ENCODE measurements at regions not wholly inside any gene's neighbourhood (a gene's known extent, or its start where the extent isn't known, plus 50 kb on each side); places are given as distances from the start of the nearest gene placed in this dataset.

DNA sequence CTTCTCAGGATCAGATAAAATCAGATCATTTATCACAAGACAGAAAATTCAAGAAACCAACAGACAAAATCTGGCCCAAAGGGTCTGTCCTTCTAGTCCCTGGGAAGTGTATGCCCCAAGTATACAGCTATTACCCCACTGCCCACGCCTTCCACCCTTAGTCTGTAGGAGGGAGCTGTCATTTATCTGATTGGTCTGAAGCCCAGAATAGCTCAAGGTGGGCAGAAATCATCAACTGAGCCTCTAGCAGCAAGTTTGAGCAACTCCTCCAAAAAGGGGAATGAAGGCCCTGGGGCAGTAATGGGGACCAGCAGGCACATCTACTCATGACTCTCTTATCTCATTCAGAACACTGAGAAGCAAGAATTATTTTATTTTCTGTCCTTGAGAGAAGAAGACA is 126.9 kb downstream of the MATN1 start:
- TF ChIP-seq, protein P1, sequence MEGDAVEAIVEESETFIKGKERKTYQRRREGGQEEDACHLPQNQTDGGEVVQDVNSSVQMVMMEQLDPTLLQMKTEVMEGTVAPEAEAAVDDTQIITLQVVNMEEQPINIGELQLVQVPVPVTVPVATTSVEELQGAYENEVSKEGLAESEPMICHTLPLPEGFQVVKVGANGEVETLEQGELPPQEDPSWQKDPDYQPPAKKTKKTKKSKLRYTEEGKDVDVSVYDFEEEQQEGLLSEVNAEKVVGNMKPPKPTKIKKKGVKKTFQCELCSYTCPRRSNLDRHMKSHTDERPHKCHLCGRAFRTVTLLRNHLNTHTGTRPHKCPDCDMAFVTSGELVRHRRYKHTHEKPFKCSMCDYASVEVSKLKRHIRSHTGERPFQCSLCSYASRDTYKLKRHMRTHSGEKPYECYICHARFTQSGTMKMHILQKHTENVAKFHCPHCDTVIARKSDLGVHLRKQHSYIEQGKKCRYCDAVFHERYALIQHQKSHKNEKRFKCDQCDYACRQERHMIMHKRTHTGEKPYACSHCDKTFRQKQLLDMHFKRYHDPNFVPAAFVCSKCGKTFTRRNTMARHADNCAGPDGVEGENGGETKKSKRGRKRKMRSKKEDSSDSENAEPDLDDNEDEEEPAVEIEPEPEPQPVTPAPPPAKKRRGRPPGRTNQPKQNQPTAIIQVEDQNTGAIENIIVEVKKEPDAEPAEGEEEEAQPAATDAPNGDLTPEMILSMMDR (IDR thresholded peaks at IDR 0.05 in 2 of 3, conservative IDR thresholded peaks at IDR 0.05 in 1 of 3; ENCODE audit: borderline replicate concordance in 1 of 3, insufficient read depth in 1 of 3, low read depth in 2 of 3, low read length in 2 of 3) = no peak
- TF ChIP-seq SP1 (IDR thresholded peaks at IDR 0.05; ENCODE audit: low read depth) (no peak), JUND (IDR thresholded peaks at IDR 0.05) (no peak), YY1 (IDR thresholded peaks at IDR 0.05; ENCODE audit: extremely low read depth, insufficient replicate concordance, low read depth, low read length) (no peak), EZH2phosphoT487 (IDR thresholded peaks at IDR 0.05; ENCODE audit: borderline replicate concordance) (no peak), POLR2A (IDR thresholded peaks at IDR 0.05; ENCODE audit: borderline replicate concordance, extremely low read depth, insufficient read depth, insufficient read length) (no peak), EZH2 (IDR thresholded peaks at IDR 0.05) (no peak), POLR2AphosphoS5 (IDR thresholded peaks at IDR 0.05; ENCODE audit: low read depth, low read length) (no peak), RAD21 (IDR thresholded peaks at IDR 0.05; ENCODE audit: low read depth) (no peak), CBX3 (IDR thresholded peaks at IDR 0.05; ENCODE audit: low read depth) (no peak), ZFX (IDR thresholded peaks at IDR 0.05) (no peak)
- TF ChIP-seq, protein P2, sequence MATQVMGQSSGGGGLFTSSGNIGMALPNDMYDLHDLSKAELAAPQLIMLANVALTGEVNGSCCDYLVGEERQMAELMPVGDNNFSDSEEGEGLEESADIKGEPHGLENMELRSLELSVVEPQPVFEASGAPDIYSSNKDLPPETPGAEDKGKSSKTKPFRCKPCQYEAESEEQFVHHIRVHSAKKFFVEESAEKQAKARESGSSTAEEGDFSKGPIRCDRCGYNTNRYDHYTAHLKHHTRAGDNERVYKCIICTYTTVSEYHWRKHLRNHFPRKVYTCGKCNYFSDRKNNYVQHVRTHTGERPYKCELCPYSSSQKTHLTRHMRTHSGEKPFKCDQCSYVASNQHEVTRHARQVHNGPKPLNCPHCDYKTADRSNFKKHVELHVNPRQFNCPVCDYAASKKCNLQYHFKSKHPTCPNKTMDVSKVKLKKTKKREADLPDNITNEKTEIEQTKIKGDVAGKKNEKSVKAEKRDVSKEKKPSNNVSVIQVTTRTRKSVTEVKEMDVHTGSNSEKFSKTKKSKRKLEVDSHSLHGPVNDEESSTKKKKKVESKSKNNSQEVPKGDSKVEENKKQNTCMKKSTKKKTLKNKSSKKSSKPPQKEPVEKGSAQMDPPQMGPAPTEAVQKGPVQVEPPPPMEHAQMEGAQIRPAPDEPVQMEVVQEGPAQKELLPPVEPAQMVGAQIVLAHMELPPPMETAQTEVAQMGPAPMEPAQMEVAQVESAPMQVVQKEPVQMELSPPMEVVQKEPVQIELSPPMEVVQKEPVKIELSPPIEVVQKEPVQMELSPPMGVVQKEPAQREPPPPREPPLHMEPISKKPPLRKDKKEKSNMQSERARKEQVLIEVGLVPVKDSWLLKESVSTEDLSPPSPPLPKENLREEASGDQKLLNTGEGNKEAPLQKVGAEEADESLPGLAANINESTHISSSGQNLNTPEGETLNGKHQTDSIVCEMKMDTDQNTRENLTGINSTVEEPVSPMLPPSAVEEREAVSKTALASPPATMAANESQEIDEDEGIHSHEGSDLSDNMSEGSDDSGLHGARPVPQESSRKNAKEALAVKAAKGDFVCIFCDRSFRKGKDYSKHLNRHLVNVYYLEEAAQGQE (IDR thresholded peaks at IDR 0.05; ENCODE audit: low read depth) = no peak
- TF ChIP-seq, protein P3, sequence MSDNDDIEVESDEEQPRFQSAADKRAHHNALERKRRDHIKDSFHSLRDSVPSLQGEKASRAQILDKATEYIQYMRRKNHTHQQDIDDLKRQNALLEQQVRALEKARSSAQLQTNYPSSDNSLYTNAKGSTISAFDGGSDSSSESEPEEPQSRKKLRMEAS (IDR thresholded peaks at IDR 0.05) = no peak

All from HCT116 (cell line).